Thymus (tissue), 11 donors: ENCODE measurements at regions not wholly inside any gene's neighbourhood (a gene's known extent, or its start where the extent isn't known, plus 50 kb on each side); places are given as distances from the start of the nearest gene placed in this dataset.
"Not testable (repeated sequence)": the region's sequence is repeated elsewhere in the genome, so short reads cannot be mapped to it uniquely, and the experiment has no call there.

ENCODE experiments used
- DNase-seq, 9 donors: peaks; one replicate each; pipeline ENCODE4 v3.0.0-alpha.2; 2013; ENCODE audit warnings: low spot score in 9 of 9, low read depth in 6 of 9, missing footprints in 1 of 9
- H3K27ac ChIP-seq, 2 donors: one replicate each; pipeline ENCODE4 v1.5.1; 2013; ENCODE audit warnings: control low read depth in 1 of 2, low read depth in 1 of 2, low read length in 1 of 2, mild to moderate bottlenecking in 1 of 2, moderate library complexity in 1 of 2
- H3K27me3 ChIP-seq, 2 donors: one replicate each; pipeline ENCODE4 v1.5.1; 2013; ENCODE audit warnings: low read length in 1 of 2; ENCODE audit not compliant: control insufficient read depth in 2 of 2, insufficient read depth in 1 of 2
- H3K36me3 ChIP-seq, 2 donors: one replicate each; pipeline ENCODE4 v1.5.1; 2013; ENCODE audit warnings: low read length in 1 of 2, mild to moderate bottlenecking in 1 of 2, moderate library complexity in 1 of 2; ENCODE audit not compliant: control insufficient read depth in 2 of 2, insufficient read depth in 2 of 2
- H3K4me1 ChIP-seq, 2 donors: one replicate each; pipeline ENCODE4 v1.5.1; 2013; ENCODE audit warnings: low read length in 2 of 2; ENCODE audit not compliant: control insufficient read depth in 2 of 2, insufficient read depth in 2 of 2
- H3K4me3 ChIP-seq, 2 donors: one replicate each; pipeline ENCODE4 v1.5.1; 2013; ENCODE audit warnings: low read length in 2 of 2, control low read depth in 1 of 2, mild to moderate bottlenecking in 1 of 2
- H3K9me3 ChIP-seq, 2 donors: one replicate each; pipeline ENCODE4 v1.5.1; 2013; ENCODE audit warnings: low read length in 1 of 2, mild to moderate bottlenecking in 1 of 2; ENCODE audit not compliant: control insufficient read depth in 2 of 2, insufficient read depth in 1 of 2
- WGBS: extraction: QIAGEN DNeasy Blood & Tissue Kit; methylation state at CpG from one replicate; pipeline ENCODE4 v1.1.7; 2013; 5-methylcytosine and 5-hydroxymethylcytosine counted together
- donor health status: healthy.

DNA sequence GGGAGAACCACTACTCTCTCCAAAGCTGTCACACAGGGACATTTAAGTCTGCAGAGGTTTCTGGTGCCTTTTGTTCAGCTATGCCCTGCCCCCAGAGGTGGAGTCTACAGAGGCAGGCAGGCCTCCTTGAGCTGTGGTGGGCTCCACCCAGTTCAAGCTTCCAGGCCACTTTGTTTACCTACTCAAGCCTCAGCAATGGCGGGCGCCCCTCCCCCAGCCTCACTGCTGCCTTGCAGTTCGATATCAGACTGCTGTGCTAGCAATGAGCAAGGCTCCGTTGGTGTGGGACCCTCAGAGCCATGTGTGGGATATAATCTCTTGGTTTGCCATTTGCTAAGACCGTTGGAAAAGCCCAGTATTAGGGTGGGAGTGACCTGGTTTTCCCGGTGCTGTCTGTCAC is 87.0 kb downstream of the EBLN1 start:
- not testable (repeated sequence) for H3K36me3 ChIP-seq, DNase-seq, H3K9me3 ChIP-seq, H3K4me3 ChIP-seq, H3K27me3 ChIP-seq, H3K27ac ChIP-seq, H3K4me1 ChIP-seq
- 97% methylated on average over 6 of the region's 6 CpGs for WGBS

GRCh38 chr10:22129612-22130011 is 88.2 kb downstream of the EBLN1 start:
- not testable (repeated sequence) for DNase-seq, H3K27me3 ChIP-seq, H3K27ac ChIP-seq, H3K4me3 ChIP-seq, H3K4me1 ChIP-seq, H3K9me3 ChIP-seq, H3K36me3 ChIP-seq
- 97% methylated on average over 22 of the region's 22 CpGs for whole genome bisulfite sequencing

DNA sequence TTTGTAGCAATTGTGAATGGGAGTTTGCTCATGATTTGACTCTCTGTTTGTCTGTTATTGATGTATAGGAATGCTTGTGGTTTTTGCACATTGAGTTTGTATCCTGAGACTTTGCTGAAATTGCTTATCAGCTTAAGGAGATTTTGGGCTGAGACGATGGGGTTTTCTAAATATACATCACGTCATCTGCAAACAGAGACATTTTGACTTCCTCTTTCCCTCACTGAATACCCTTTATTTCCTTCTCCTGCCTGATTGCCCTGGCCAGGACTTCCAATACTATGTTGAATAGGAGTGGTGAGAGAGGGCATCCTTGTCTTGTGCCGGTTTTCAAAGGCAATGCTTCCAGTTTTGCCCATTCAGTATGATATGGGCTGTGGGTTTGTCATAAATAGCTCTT is 96.6 kb downstream of the EBLN1 start:
- not testable (repeated sequence) for H3K36me3 ChIP-seq, H3K27ac ChIP-seq, DNase-seq, H3K4me1 ChIP-seq, H3K4me3 ChIP-seq, H3K9me3 ChIP-seq, H3K27me3 ChIP-seq
- WGBS, result 77% methylated on average over 3 of the region's 3 CpGs

DNA sequence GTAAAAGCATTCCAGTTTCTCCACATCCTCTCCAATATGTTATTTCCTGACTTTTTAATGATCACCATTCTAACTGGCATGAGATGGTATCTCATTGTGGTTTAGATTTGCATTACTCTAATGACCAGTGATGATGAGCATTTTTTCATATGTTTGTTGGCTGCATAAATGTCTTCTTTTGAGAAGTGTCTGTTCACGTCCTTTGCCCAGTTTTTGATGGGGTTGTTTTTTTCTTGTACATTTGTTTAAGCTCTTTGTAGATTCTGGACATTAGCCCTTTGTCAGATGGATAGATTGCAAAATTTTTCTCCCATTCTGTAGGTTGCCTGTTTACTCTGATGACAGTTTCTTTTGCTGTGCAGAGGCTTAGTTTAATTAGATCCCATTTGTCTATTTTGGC is 97.7 kb downstream of the EBLN1 start:
- not testable (repeated sequence) for DNase-seq, H3K4me3 ChIP-seq, H3K4me1 ChIP-seq, H3K9me3 ChIP-seq, H3K36me3 ChIP-seq, H3K27me3 ChIP-seq, H3K27ac ChIP-seq
- 97% methylated on average over 1 of the region's 1 CpG for WGBS

GRCh38 chr10:22119575-22119974 is 98.2 kb downstream of the EBLN1 start:
- not testable (repeated sequence) for H3K27me3 ChIP-seq, H3K36me3 ChIP-seq, H3K4me3 ChIP-seq, H3K9me3 ChIP-seq, H3K4me1 ChIP-seq, DNase-seq, H3K27ac ChIP-seq
- 98% methylated on average over 5 of the region's 5 CpGs for WGBS

DNA sequence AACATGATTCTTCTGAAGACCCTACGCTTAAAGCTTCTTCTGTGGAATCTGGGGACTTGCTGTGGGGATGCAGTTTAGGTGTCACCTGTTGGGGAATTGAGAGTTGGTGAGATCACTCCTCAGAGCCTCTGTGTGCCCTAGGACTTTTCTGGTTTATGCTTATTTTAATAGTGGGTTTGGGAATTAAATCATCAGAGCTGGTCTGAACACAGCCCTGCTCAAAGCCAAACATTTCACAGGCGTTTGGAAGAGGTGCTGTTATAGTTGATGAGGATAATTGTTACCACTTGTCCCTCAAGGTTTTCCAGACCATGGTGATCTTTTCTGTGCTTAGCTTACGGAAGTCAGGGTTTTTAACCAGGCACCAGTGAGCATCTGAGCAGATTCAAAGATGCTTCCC is 106.1 kb downstream of the EBLN1 start:
- H3K9me3 ChIP-seq, result no peaks in the 10 kb centered on the region
- WGBS, result 93% methylated on average over 3 of the region's 3 CpGs
- H3K27me3 ChIP-seq, result no peaks in the 10 kb centered on the region
- no peak overlapping the region for H3K4me3 ChIP-seq
- DNase-seq, result no peak
- H3K4me1 ChIP-seq, result no peaks in the 10 kb centered on the region
- H3K36me3 ChIP-seq, result no peaks in the 10 kb centered on the region
- H3K27ac ChIP-seq, result no peak overlapping the region

- H3K4me3 ChIP-seq, result no peak overlapping the region
- H3K27ac ChIP-seq, result no peak overlapping the region
- no peak for DNase-seq
- H3K36me3 ChIP-seq, result no peaks in the 10 kb centered on the region
- no peaks in the 10 kb centered on the region for H3K27me3 ChIP-seq
- 90% methylated on average over 4 of the region's 4 CpGs for WGBS
- H3K4me1 ChIP-seq, result no peaks in the 10 kb centered on the region
- H3K9me3 ChIP-seq, result no peaks in the 10 kb centered on the region
Observed at GRCh38 chr10:22111260-22111659, 106.6 kb downstream of the EBLN1 start.

DNA sequence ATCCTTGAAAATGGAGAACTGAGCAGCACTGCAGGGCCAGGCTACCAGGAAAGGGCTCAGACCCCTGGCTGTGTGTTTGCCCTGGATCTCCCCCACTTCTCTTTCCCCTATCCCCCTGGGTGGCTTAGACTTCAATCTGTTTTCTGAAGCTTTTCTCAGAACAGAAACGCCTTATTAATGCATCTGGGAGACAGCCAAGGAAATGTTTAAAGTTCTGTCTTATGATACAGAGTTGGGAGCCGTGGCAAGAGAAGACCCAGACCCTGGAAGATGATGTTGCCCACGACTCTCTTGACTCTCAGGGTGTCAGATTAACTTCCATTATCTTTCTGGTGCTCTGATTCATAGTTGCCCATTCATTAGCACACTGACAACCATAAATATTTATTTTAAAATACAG is 107.1 kb downstream of the EBLN1 start:
- no peaks in the 10 kb centered on the region for H3K4me1 ChIP-seq
- H3K36me3 ChIP-seq, result no peaks in the 10 kb centered on the region
- H3K9me3 ChIP-seq, result no peaks in the 10 kb centered on the region
- 87% methylated on average over 3 of the region's 3 CpGs for WGBS
- H3K4me3 ChIP-seq, result no peak overlapping the region
- no peak for DNase-seq
- H3K27me3 ChIP-seq, result no peaks in the 10 kb centered on the region
- H3K27ac ChIP-seq, result no peak overlapping the region

DNA sequence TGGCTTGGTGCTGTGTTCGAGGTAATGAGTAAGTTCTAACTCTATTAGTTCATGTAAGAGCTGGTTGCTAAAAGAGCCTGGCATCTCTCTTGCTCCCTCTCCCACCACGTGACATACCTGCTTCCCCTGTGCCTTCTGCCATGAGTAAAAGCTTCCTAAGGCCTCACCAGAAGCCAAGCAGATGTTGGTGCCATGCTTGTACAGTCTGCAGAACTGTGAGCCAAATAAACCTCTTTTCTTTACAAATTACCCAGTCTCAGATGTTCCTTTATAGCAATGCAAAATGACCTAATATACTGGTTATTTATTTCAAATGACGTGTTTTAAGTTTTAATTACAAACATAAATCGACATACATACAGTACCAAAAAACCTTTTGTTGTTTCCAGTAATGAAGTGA is 101.7 kb upstream of the DNAJC1 start:
- 96% methylated on average over 4 of the region's 4 CpGs for WGBS
- Histone ChIP-seq H3K27me3 (no peaks in the 10 kb centered on the region), H3K36me3 (no peaks in the 10 kb centered on the region), H3K4me3 (no peak overlapping the region), H3K27ac (no peak overlapping the region), H3K9me3 (no peaks in the 10 kb centered on the region), H3K4me1 (no peaks in the 10 kb centered on the region)
- no peak for DNase-seq
